HUES64 (cell line): ENCODE measurements at regions not wholly inside any gene's neighbourhood (a gene's known extent, or its start where the extent isn't known, plus 50 kb on each side); places are given as distances from the start of the nearest gene placed in this dataset.
"Not testable (repeated sequence)": the region's sequence is repeated elsewhere in the genome, so short reads cannot be mapped to it uniquely, and the experiment has no call there.

Experiments used
- H3K27ac ChIP-seq: 2 replicates; pipeline ENCODE4 v1.7.0; 2013; ENCODE audit warnings: low read depth, low read length, inconsistent platforms
- H3K27me3 ChIP-seq: 2 replicates; pipeline ENCODE4 v1.6.1; 2013; ENCODE audit warnings: mild to moderate bottlenecking, low read length; ENCODE audit not compliant: insufficient read depth
- H3K36me3 ChIP-seq: 2 replicates; pipeline ENCODE4 v1.6.1; 2013; ENCODE audit warnings: mild to moderate bottlenecking, low read length; ENCODE audit not compliant: insufficient read depth
- H3K4me1 ChIP-seq: 2 replicates; pipeline ENCODE4 v1.6.1; 2013; ENCODE audit warnings: mild to moderate bottlenecking, low read length, moderate library complexity; ENCODE audit not compliant: insufficient read depth
- H3K4me3 ChIP-seq: 2 replicates; pipeline ENCODE4 v1.5.1; 2013; ENCODE audit warnings: mild to moderate bottlenecking, low read length, moderate library complexity
- H3K9ac ChIP-seq: 2 replicates; pipeline ENCODE4 v1.6.1; 2013; ENCODE audit warnings: mild to moderate bottlenecking, low read depth, low read length
- H3K9me3 ChIP-seq: 2 replicates; pipeline ENCODE4 v1.6.1; 2013; ENCODE audit warnings: low read depth, low read length; ENCODE audit not compliant: insufficient read depth
- WGBS: fragments of 150-250, 120-280 bp; methylation state at CpG from one replicate; pipeline ENCODE4 v1.1.7; 2013; ENCODE audit warnings: missing lambda C conversion rate; 5-methylcytosine and 5-hydroxymethylcytosine counted together

GRCh38 chr11:116339306-116340098, 433.3 kb downstream of the BUD13 start:
- Histone ChIP-seq H3K4me3 (no peak overlapping the region), H3K27ac (no peak overlapping the region), H3K27me3 (no peaks in the 10 kb centered on the region), H3K36me3 (no peaks in the 10 kb centered on the region), H3K9ac (no peak overlapping the region), H3K4me1 (peaks cover 4% of the 10 kb centered on the region; the same call in 1 of the 2 replicates), H3K9me3 (no peaks in the 10 kb centered on the region)
- 84% methylated on average over 9 of the region's 9 CpGs for WGBS

- H3K36me3 ChIP-seq, H3K27ac ChIP-seq, H3K4me1 ChIP-seq, H3K4me3 ChIP-seq, H3K27me3 ChIP-seq, H3K9me3 ChIP-seq, H3K9ac ChIP-seq: not testable (repeated sequence)
- 100% methylated on average over 3 of the region's 4 CpGs for WGBS
Observed at GRCh38 chr11:116338500-116338899, 434.3 kb downstream of the BUD13 start.

GRCh38 chr11:116336540-116336939, 436.2 kb downstream of the BUD13 start:
- H3K4me1 ChIP-seq = peaks cover 7% of the 10 kb centered on the region; the same call in 1 of the 2 replicates
- no peaks in the 10 kb centered on the region for H3K27me3 ChIP-seq
- no peak overlapping the region for H3K4me3 ChIP-seq
- no peak overlapping the region for H3K27ac ChIP-seq
- H3K9ac ChIP-seq = no peak overlapping the region
- H3K36me3 ChIP-seq = no peaks in the 10 kb centered on the region
- no peaks in the 10 kb centered on the region for H3K9me3 ChIP-seq
- 90% methylated on average over 1 of the region's 1 CpG for WGBS

GRCh38 chr11:116335891-116336290, 436.9 kb downstream of the BUD13 start:
- Histone ChIP-seq H3K4me1 (peaks cover 7% of the 10 kb centered on the region; the same call in 1 of the 2 replicates), H3K36me3 (no peaks in the 10 kb centered on the region), H3K27ac (no peak overlapping the region), H3K4me3 (no peak overlapping the region), H3K9me3 (no peaks in the 10 kb centered on the region), H3K27me3 (no peaks in the 10 kb centered on the region), H3K9ac (no peak overlapping the region)
- WGBS = 94% methylated on average over 3 of the region's 3 CpGs

GRCh38 chr11:116335078-116335477, 437.7 kb downstream of the BUD13 start:
- Histone ChIP-seq H3K4me1 (peaks cover 7% of the 10 kb centered on the region; the same call in 1 of the 2 replicates), H3K36me3 (no peaks in the 10 kb centered on the region), H3K4me3 (no peak overlapping the region), H3K27ac (no peak overlapping the region), H3K9me3 (no peaks in the 10 kb centered on the region), H3K27me3 (no peaks in the 10 kb centered on the region), H3K9ac (no peak overlapping the region)
- 97% methylated on average over 1 of the region's 1 CpG for WGBS

- H3K27me3 ChIP-seq = no peaks in the 10 kb centered on the region
- no peaks in the 10 kb centered on the region for H3K9me3 ChIP-seq
- H3K27ac ChIP-seq = no peak overlapping the region
- no peak overlapping the region for H3K4me3 ChIP-seq
- no peaks in the 10 kb centered on the region for H3K36me3 ChIP-seq
- no peak overlapping the region for H3K9ac ChIP-seq
- WGBS = 94% methylated on average over 3 of the region's 3 CpGs
- H3K4me1 ChIP-seq = peaks cover 7% of the 10 kb centered on the region; the same call in 1 of the 2 replicates
Observed at GRCh38 chr11:116334596-116334995, 438.2 kb downstream of the BUD13 start.

GRCh38 chr11:116333001-116333535, 439.7 kb downstream of the BUD13 start:
- no peak overlapping the region for H3K4me3 ChIP-seq
- H3K27me3 ChIP-seq = no peaks in the 10 kb centered on the region
- no peaks in the 10 kb centered on the region for H3K36me3 ChIP-seq
- H3K9me3 ChIP-seq = no peaks in the 10 kb centered on the region
- H3K9ac ChIP-seq = no peak overlapping the region
- WGBS = 76% methylated on average over 3 of the region's 3 CpGs
- no peak overlapping the region for H3K27ac ChIP-seq
- peaks cover 7% of the 10 kb centered on the region; the same call in 1 of the 2 replicates for H3K4me1 ChIP-seq

GRCh38 chr11:116332391-116332790, 440.4 kb downstream of the BUD13 start:
- no peaks in the 10 kb centered on the region for H3K27me3 ChIP-seq
- no peaks in the 10 kb centered on the region for H3K9me3 ChIP-seq
- no peaks in the 10 kb centered on the region for H3K36me3 ChIP-seq
- peaks cover 7% of the 10 kb centered on the region; the same call in 1 of the 2 replicates for H3K4me1 ChIP-seq
- no peak overlapping the region for H3K9ac ChIP-seq
- 92% methylated on average over 8 of the region's 8 CpGs for WGBS
- no peak overlapping the region for H3K4me3 ChIP-seq
- no peak overlapping the region for H3K27ac ChIP-seq

- Histone ChIP-seq H3K4me1 (peaks cover 7% of the 10 kb centered on the region; the same call in 1 of the 2 replicates), H3K9me3 (no peaks in the 10 kb centered on the region), H3K4me3 (no peak overlapping the region), H3K27me3 (no peaks in the 10 kb centered on the region), H3K9ac (no peak overlapping the region), H3K27ac (no peak overlapping the region), H3K36me3 (no peaks in the 10 kb centered on the region)
- WGBS = 93% methylated on average over 4 of the region's 4 CpGs
Observed at GRCh38 chr11:116331381-116331780, 441.4 kb downstream of the BUD13 start.

- Histone ChIP-seq H3K4me3 (no peak overlapping the region), H3K27ac (no peak overlapping the region), H3K9ac (no peak overlapping the region), H3K36me3 (no peaks in the 10 kb centered on the region), H3K9me3 (no peaks in the 10 kb centered on the region), H3K4me1 (peaks cover 7% of the 10 kb centered on the region; the same call in 1 of the 2 replicates), H3K27me3 (no peaks in the 10 kb centered on the region)
- WGBS = 93% methylated on average over 7 of the region's 7 CpGs
Observed at GRCh38 chr11:116330439-116331185, 442.2 kb downstream of the BUD13 start.
